CD14-positive monocyte (primary cell): ENCODE measurements at regions not wholly inside any gene's neighbourhood (a gene's known extent, or its start where the extent isn't known, plus 50 kb on each side); places are given as distances from the start of the nearest gene placed in this dataset.

Source experiments
- DNase-seq, 3 donors: peaks; one replicate each; pipeline ENCODE4 v3.0.0-alpha.2; 2011 to 2022
- H2AFZ ChIP-seq: 2 replicates; pipeline ENCODE4 v1.6.0; 2012; ENCODE audit warnings: mild to moderate bottlenecking, low read depth, low read length, inconsistent platforms; ENCODE audit not compliant: insufficient read depth, poor library complexity, severe bottlenecking
- H3K27ac ChIP-seq, 2 donors: 1 replicate in 1 of 2; 2 replicates in 1 of 2; pipeline ENCODE4 v1.5.1; 2012 to 2013; ENCODE audit warnings: low read length in 2 of 2, control low read depth in 1 of 2, inconsistent platforms in 1 of 2, low read depth in 1 of 2, mild to moderate bottlenecking in 1 of 2
- H3K27me3 ChIP-seq, 2 donors: one replicate each; pipeline versions ENCODE4 v1.6.0 to v1.6.1; 2011 to 2013; ENCODE audit warnings: low read length in 2 of 2; ENCODE audit not compliant: control insufficient read depth in 2 of 2, insufficient read depth in 2 of 2
- H3K36me3 ChIP-seq, 2 donors: replicated peaks in 1 of 2; 1 replicate in 1 of 2; 2 replicates in 1 of 2; pipeline versions ENCODE4 v1.5.1 to v1.6.1; 2012 to 2013; ENCODE audit warnings: low read length in 2 of 2, control low read depth in 1 of 2, inconsistent platforms in 1 of 2, mild to moderate bottlenecking in 1 of 2; ENCODE audit not compliant: insufficient read depth in 2 of 2, control insufficient read depth in 1 of 2
- H3K4me1 ChIP-seq, 2 donors: 1 replicate in 1 of 2; 2 replicates in 1 of 2; pipeline versions ENCODE4 v1.5.1 to v1.6.1; 2012 to 2013; ENCODE audit warnings: low read length in 2 of 2, control low read depth in 1 of 2, inconsistent platforms in 1 of 2, mild to moderate bottlenecking in 1 of 2, moderate library complexity in 1 of 2; ENCODE audit not compliant: insufficient read depth in 2 of 2, control insufficient read depth in 1 of 2
- H3K4me2 ChIP-seq: replicated peaks from 2 replicates; pipeline ENCODE3; 2012; ENCODE audit warnings: low read length, moderate library complexity, mild to moderate bottlenecking; ENCODE audit not compliant: poor library complexity, severe bottlenecking; ENCODE audit errors: extremely low read depth
- H3K4me3 ChIP-seq, 3 experiments: fragments of 200-600 bp in 1 of 3; sonication (generic) in 1 of 3; replicated peaks in 1 of 3; 1 replicate in 2 of 3; 2 replicates in 1 of 3; pipeline ENCODE4 v1.5.1; 2011 to 2013; ENCODE audit warnings: low read length in 3 of 3, mild to moderate bottlenecking in 3 of 3, control low read depth in 2 of 3, low read depth in 2 of 3, inconsistent platforms in 1 of 3, moderate library complexity in 1 of 3
- H3K79me2 ChIP-seq: 2 replicates; pipeline ENCODE4 v1.6.0; 2012; ENCODE audit warnings: mild to moderate bottlenecking, control low read depth, inconsistent platforms, low read length, moderate library complexity; ENCODE audit not compliant: insufficient read depth
- H3K9ac ChIP-seq: 2 replicates; pipeline ENCODE4 v1.6.0; 2017; ENCODE audit warnings: low read length, mild to moderate bottlenecking; ENCODE audit not compliant: insufficient read depth, poor library complexity, severe bottlenecking
- H3K9me3 ChIP-seq, 2 donors: replicated peaks in 1 of 2; 1 replicate in 1 of 2; 2 replicates in 1 of 2; pipeline versions ENCODE4 v1.5.1 to v1.6.1; 2012 to 2013; ENCODE audit warnings: low read length in 2 of 2, control low read depth in 1 of 2; ENCODE audit not compliant: control insufficient read depth in 1 of 2, insufficient read depth in 1 of 2
- H4K20me1 ChIP-seq: 2 replicates; pipeline ENCODE4 v1.6.0; 2012; ENCODE audit warnings: mild to moderate bottlenecking, low read length, control low read depth, moderate library complexity; ENCODE audit not compliant: insufficient read depth
- H3K27ac Mint-ChIP-seq, 7 donors: one replicate each; pipeline ENCODE4 v1.8.0; 2020; ENCODE audit warnings: mild to moderate bottlenecking in 7 of 7, mixed read lengths in 7 of 7, moderate library complexity in 6 of 7, inconsistent platforms in 2 of 7
- H3K27me3 Mint-ChIP-seq, 3 donors: one replicate each; pipeline ENCODE4 v1.8.0; 2021 to 2022; ENCODE audit warnings: low read depth in 3 of 3, mild to moderate bottlenecking in 3 of 3, mixed read lengths in 3 of 3, moderate library complexity in 3 of 3, inconsistent platforms in 1 of 3
- H3K36me3 Mint-ChIP-seq, 2 donors: one replicate each; pipeline ENCODE4 v1.8.0; 2020; ENCODE audit warnings: mixed read lengths in 2 of 2, inconsistent platforms in 1 of 2, mild to moderate bottlenecking in 1 of 2
- H3K4me1 Mint-ChIP-seq: one replicate; pipeline ENCODE4 v1.8.0; 2020; ENCODE audit warnings: mild to moderate bottlenecking, mixed read lengths
- H3K4me3 Mint-ChIP-seq, 2 donors: one replicate each; pipeline ENCODE4 v1.8.0; 2020; ENCODE audit warnings: mild to moderate bottlenecking in 2 of 2, mixed read lengths in 2 of 2, moderate library complexity in 1 of 2
- H3K9me3 Mint-ChIP-seq, 7 donors: one replicate each; pipeline ENCODE4 v1.8.0; 2020 to 2022; ENCODE audit warnings: mixed read lengths in 7 of 7, mild to moderate bottlenecking in 6 of 7, moderate library complexity in 6 of 7, inconsistent platforms in 2 of 7
- CTCF ChIP-seq: fragments of 200-600 bp; IDR thresholded peaks from one replicate; pipeline ENCODE4 v1.8.0; 2022; ENCODE audit warnings: antibody characterized with exemption, mild to moderate bottlenecking
- WGBS: methylation state at CpG from one replicate; pipeline ENCODE4 v1.1.5; 2013; ENCODE audit warnings: missing lambda C conversion rate; ENCODE audit not compliant: insufficient coverage; 5-methylcytosine and 5-hydroxymethylcytosine counted together
- intact Hi-C, 2 donors: fragments of 100-400 bp; cut with micrococcal nuclease; formaldehyde crosslinking; loops; one replicate each; pipeline versions ENCODE4 v1.15.0 to v1.15.1; 2023

- Histone ChIP-seq H2AFZ (no peak overlapping the region), H3K4me1 (no peaks in the 10 kb centered on the region), H3K27ac (no peak overlapping the region), H3K9ac (no peak overlapping the region), H3K79me2 (no peaks in the 10 kb centered on the region), H3K4me3 (no peak overlapping the region), H3K4me2 (no peak overlapping the region), H3K9me3 (peaks cover 0 to 5% of the 10 kb centered on the region in 2 donors), H3K36me3 (no peaks in the 10 kb centered on the region), H3K27me3 (no peaks in the 10 kb centered on the region), H4K20me1 (no peaks in the 10 kb centered on the region)
- Mint-ChIP-seq H3K9me3 (peaks cover 0 to 12% (median 0%) of the 10 kb centered on the region in 7 donors), H3K27me3 (no peaks in the 10 kb centered on the region), H3K4me1 (no peaks in the 10 kb centered on the region), H3K4me3 (no peak overlapping the region), H3K27ac (no peak overlapping the region), H3K36me3 (no peaks in the 10 kb centered on the region)
- intact Hi-C loops: no loop called here
- no peak for DNase-seq
- WGBS: 93% methylated on average over 2 of the region's 3 CpGs
- TF ChIP-seq CTCF: no peak
Observed at GRCh38 chr5:12073426-12073825, 169.2 kb upstream of the CTNND2 start.

- no peaks in the 10 kb centered on the region for H3K4me1 Mint-ChIP-seq
- no peaks in the 10 kb centered on the region for H4K20me1 ChIP-seq
- H3K9me3 ChIP-seq: peaks cover 0 to 5% of the 10 kb centered on the region in 2 donors
- H3K79me2 ChIP-seq: no peaks in the 10 kb centered on the region
- H3K4me3 Mint-ChIP-seq: no peak overlapping the region
- DNase-seq: no peak
- H3K36me3 Mint-ChIP-seq: no peaks in the 10 kb centered on the region
- no peak overlapping the region for H2AFZ ChIP-seq
- H3K4me1 ChIP-seq: no peaks in the 10 kb centered on the region
- H3K27me3 Mint-ChIP-seq: no peaks in the 10 kb centered on the region
- H3K9me3 Mint-ChIP-seq: peaks cover 0 to 8% (median 0%) of the 10 kb centered on the region in 7 donors
- no peak overlapping the region for H3K4me3 ChIP-seq
- no peaks in the 10 kb centered on the region for H3K36me3 ChIP-seq
- TF ChIP-seq CTCF: no peak
- intact Hi-C loops: no loop called here
- H3K27me3 ChIP-seq: no peaks in the 10 kb centered on the region
- no peak overlapping the region for H3K27ac ChIP-seq
- no peak overlapping the region for H3K27ac Mint-ChIP-seq
- H3K9ac ChIP-seq: no peak overlapping the region
- no CpG with 5 or more reads among the region's 5 CpGs for WGBS
- H3K4me2 ChIP-seq: no peak overlapping the region
Observed at GRCh38 chr5:12072441-12072840, 168.2 kb upstream of the CTNND2 start.
